ENCODE measurements at regions not wholly inside any gene's neighbourhood (a gene's known extent, or its start where the extent isn't known, plus 50 kb on each side); places are given as distances from the start of the nearest gene placed in this dataset.

DNA sequence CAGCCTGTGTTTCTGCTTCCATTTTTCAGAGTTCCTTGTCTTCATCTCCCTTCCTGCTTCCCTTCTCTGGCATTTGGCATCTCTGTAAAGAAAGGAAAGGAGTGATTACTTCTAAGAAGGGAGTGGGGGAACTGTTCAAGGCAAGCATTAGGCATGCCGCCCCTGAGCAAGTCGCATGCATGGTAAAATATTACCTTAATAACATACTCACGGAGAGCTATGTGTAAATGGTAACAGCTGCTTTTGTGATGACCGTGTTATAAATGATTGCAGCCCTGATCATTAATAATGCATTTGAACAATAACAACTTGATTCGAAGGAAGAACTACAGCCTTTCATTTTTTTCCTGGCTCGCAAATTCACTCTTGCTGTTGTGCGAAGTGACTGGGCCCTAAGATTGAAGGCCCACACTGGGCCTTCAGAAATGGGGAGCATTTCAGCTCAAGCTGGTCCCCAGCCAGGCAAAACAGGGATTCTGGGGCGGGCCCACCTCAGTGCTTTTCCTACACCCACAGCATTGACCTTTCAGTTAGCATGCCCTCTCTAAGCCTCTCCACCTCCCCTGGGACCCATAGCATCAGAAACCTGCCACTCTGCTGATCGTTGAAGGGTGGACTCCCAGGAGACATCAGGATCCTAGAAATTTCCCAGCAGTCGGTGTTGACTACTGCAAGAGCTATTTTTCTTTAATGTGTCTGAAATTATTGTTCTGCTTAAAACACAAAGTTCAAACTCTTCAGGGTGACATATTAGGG lies 263.0 kb upstream of the CADM1 start:
- Histone ChIP-seq H3K4me3 (ENCODE audit: low read depth, low read length) (no peak overlapping the region), H3K27me3 (ENCODE audit: control insufficient read depth, insufficient read depth, low read length) (peaks cover 8% of the 10 kb centered on the region), H3K9ac (ENCODE audit: low read depth, low read length) (no peak overlapping the region), H3K9me3 (ENCODE audit: control insufficient read depth, insufficient read depth, low read length) (no peaks in the 10 kb centered on the region), H3K4me1 (ENCODE audit: control insufficient read depth, insufficient read depth, low read length) (no peaks in the 10 kb centered on the region), H3K36me3 (ENCODE audit: control insufficient read depth, insufficient read depth, low read length) (no peaks in the 10 kb centered on the region)

DNA sequence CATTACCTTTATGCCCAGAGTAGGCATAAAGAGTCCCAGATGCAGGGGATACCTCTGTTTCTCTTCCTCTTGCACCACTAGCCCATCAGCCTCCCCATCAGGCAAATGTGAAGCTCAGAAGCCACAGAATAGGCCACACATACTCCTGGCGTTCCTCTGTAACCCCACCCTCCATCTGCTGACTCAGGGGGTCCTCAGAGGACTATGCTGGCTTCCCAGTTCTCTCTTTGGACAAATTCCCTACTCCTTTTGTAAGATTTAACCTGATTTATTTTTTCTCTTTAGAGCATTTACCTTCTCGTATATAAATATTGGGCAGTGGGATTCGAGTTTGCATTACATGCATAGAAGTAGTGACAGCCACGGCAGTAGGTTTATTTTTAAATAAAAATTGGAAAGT lies 262.3 kb upstream of the CADM1 start:
- no peak overlapping the region for H3K4me3 ChIP-seq (ENCODE audit: low read depth, low read length)
- H3K9me3 ChIP-seq (ENCODE audit: control insufficient read depth, insufficient read depth, low read length) = no peaks in the 10 kb centered on the region
- H3K27me3 ChIP-seq (ENCODE audit: control insufficient read depth, insufficient read depth, low read length) = peaks cover 14% of the 10 kb centered on the region
- no peak overlapping the region for H3K9ac ChIP-seq (ENCODE audit: low read depth, low read length)
- no peaks in the 10 kb centered on the region for H3K4me1 ChIP-seq (ENCODE audit: control insufficient read depth, insufficient read depth, low read length)
- H3K36me3 ChIP-seq (ENCODE audit: control insufficient read depth, insufficient read depth, low read length) = no peaks in the 10 kb centered on the region

DNA sequence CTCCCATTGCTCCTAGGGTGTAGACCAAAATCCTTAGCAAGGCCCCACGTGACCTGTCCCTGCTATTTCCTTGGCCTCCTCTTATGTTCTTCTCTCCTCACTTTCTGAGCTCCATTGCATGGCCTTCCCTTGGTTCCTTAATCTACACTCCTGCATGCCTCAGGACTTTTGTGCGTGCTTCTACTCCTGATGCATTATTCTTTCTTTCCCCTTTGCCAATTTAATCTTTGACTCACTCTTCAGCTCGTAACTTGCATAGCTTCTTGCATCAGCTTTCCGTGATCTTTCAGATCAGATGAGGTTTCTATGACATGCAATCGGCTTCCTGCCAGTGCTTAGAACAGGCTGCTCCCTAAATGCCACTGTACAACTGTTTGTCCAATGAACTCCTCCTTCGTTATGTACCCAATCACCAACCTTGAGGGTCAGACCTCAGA lies 261.6 kb upstream of the CADM1 start:
- Histone ChIP-seq H3K4me3 (ENCODE audit: low read depth, low read length) (no peak overlapping the region), H3K27me3 (ENCODE audit: control insufficient read depth, insufficient read depth, low read length) (peaks cover 22% of the 10 kb centered on the region), H3K9ac (ENCODE audit: low read depth, low read length) (no peak overlapping the region), H3K9me3 (ENCODE audit: control insufficient read depth, insufficient read depth, low read length) (no peaks in the 10 kb centered on the region), H3K36me3 (ENCODE audit: control insufficient read depth, insufficient read depth, low read length) (no peaks in the 10 kb centered on the region), H3K4me1 (ENCODE audit: control insufficient read depth, insufficient read depth, low read length) (no peaks in the 10 kb centered on the region)

DNA sequence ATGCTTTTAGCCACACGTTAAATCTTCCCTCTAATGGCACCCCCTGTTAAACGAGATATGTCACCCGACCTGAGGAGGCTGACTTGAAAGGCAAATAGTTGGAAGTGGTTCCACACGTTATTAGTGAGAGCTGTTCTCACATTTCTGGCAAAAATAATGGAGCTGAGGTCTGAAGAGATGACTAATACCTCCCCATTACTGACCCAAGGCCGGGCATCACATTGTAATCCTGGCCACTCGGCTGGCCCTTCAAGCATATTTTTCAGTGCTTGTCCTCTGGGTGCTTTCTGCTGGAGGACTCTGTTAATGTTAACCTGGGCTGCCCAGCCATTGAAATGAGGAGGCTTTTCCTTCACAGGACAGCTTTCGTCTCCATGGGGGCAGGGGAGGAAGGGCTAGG lies 260.0 kb upstream of the CADM1 start:
- H3K36me3 ChIP-seq (ENCODE audit: control insufficient read depth, insufficient read depth, low read length) = no peaks in the 10 kb centered on the region
- no peak overlapping the region for H3K4me3 ChIP-seq (ENCODE audit: low read depth, low read length)
- peaks cover 3% of the 10 kb centered on the region for H3K4me1 ChIP-seq (ENCODE audit: control insufficient read depth, insufficient read depth, low read length)
- H3K9me3 ChIP-seq (ENCODE audit: control insufficient read depth, insufficient read depth, low read length) = no peaks in the 10 kb centered on the region
- peaks cover 35% of the 10 kb centered on the region for H3K27me3 ChIP-seq (ENCODE audit: control insufficient read depth, insufficient read depth, low read length)
- no peak overlapping the region for H3K9ac ChIP-seq (ENCODE audit: low read depth, low read length)

- peaks cover 3% of the 10 kb centered on the region for H3K4me1 ChIP-seq (ENCODE audit: control insufficient read depth, insufficient read depth, low read length)
- peaks cover 52% of the 10 kb centered on the region for H3K27me3 ChIP-seq (ENCODE audit: control insufficient read depth, insufficient read depth, low read length)
- H3K9me3 ChIP-seq (ENCODE audit: control insufficient read depth, insufficient read depth, low read length) = no peaks in the 10 kb centered on the region
- H3K36me3 ChIP-seq (ENCODE audit: control insufficient read depth, insufficient read depth, low read length) = no peaks in the 10 kb centered on the region
- no peak overlapping the region for H3K4me3 ChIP-seq (ENCODE audit: low read depth, low read length)
- H3K9ac ChIP-seq (ENCODE audit: low read depth, low read length) = no peak overlapping the region
Measured at GRCh38 chr11:115761817-115762216, 257.6 kb upstream of the CADM1 start.

- Histone ChIP-seq H3K4me1 (ENCODE audit: control insufficient read depth, insufficient read depth, low read length) (peaks cover 3% of the 10 kb centered on the region), H3K27me3 (ENCODE audit: control insufficient read depth, insufficient read depth, low read length) (peaks cover 52% of the 10 kb centered on the region), H3K36me3 (ENCODE audit: control insufficient read depth, insufficient read depth, low read length) (no peaks in the 10 kb centered on the region), H3K4me3 (ENCODE audit: low read depth, low read length) (no peak overlapping the region), H3K9ac (ENCODE audit: low read depth, low read length) (no peak overlapping the region), H3K9me3 (ENCODE audit: control insufficient read depth, insufficient read depth, low read length) (no peaks in the 10 kb centered on the region)
Measured at GRCh38 chr11:115761348-115761747, 257.1 kb upstream of the CADM1 start.

DNA sequence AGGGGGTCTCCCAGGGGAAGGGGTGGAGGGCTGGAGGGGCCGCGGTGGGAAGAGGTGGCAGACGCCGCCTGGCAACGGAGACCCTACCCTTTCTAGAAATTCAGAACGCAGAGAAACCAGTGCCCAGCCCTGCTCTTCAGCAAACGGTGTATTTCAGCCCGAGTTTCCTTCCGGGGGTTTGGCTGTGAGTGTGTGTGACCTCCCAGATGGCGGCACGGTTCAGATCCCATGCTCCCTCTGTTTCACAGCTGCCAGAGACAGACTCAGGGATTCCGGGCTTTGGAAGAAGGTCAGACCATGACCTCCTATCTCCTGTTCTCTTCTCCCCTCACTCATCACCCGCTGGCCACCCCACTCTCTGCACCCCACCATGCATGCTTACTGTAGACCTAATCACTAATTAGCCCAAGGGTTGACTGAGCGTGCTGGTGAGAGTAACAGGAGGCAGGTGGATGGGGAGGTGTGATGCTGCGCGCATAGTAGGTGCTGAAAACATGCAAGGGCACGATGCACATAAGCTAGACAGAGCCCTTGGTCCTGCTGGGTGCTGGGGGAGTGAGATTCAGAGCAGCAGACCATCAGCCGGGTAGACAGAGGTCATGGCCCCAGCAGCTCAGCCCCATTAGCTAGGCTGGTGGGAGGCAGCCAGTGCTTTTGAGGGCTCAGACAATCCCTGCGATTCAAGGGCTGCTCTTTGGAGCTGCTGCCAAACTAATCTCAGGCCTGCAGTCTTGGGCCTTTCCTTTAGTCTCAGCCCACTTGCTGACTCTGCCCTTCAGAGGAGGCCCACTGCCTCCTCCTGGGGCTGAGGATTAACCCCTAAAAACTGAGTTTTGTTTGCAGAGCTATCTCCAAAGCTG lies 256.5 kb upstream of the CADM1 start:
- Histone ChIP-seq H3K36me3 (ENCODE audit: control insufficient read depth, insufficient read depth, low read length) (no peaks in the 10 kb centered on the region), H3K9ac (ENCODE audit: low read depth, low read length) (no peak overlapping the region), H3K27me3 (ENCODE audit: control insufficient read depth, insufficient read depth, low read length) (peaks cover 52% of the 10 kb centered on the region), H3K4me1 (ENCODE audit: control insufficient read depth, insufficient read depth, low read length) (peaks cover 3% of the 10 kb centered on the region), H3K9me3 (ENCODE audit: control insufficient read depth, insufficient read depth, low read length) (no peaks in the 10 kb centered on the region), H3K4me3 (ENCODE audit: low read depth, low read length) (peak overlapping the region; percentile 41)

GRCh38 chr11:115759622-115760460 lies 255.6 kb upstream of the CADM1 start:
- Histone ChIP-seq H3K4me1 (ENCODE audit: control insufficient read depth, insufficient read depth, low read length) (peaks cover 3% of the 10 kb centered on the region), H3K36me3 (ENCODE audit: control insufficient read depth, insufficient read depth, low read length) (no peaks in the 10 kb centered on the region), H3K27me3 (ENCODE audit: control insufficient read depth, insufficient read depth, low read length) (peaks cover 46% of the 10 kb centered on the region), H3K4me3 (ENCODE audit: low read depth, low read length) (peak overlapping the region; percentile 56), H3K9ac (ENCODE audit: low read depth, low read length) (peak overlapping the region; percentile 37), H3K9me3 (ENCODE audit: control insufficient read depth, insufficient read depth, low read length) (no peaks in the 10 kb centered on the region)

DNA sequence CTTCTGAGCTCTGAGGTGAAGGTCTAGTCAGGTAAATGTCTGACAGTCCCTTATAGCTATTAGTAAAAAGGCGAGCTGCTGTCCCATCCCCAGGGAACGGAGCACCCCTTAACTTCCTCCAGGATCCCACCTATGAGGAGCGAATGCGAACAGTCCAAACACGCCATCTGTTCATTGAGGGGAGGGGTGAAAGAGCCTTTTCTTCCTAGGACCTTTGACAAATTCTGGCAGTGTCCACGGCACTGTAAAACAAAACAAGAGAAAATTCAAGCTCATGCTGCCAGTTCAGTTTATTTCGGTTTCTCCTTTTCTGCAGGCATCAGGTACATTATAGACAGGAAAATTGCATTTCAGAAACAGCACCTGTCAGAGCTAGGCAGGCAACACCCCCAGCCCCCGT lies 253.8 kb upstream of the CADM1 start:
- Histone ChIP-seq H3K9ac (ENCODE audit: low read depth, low read length) (no peak overlapping the region), H3K36me3 (ENCODE audit: control insufficient read depth, insufficient read depth, low read length) (no peaks in the 10 kb centered on the region), H3K4me3 (ENCODE audit: low read depth, low read length) (no peak overlapping the region), H3K4me1 (ENCODE audit: control insufficient read depth, insufficient read depth, low read length) (peaks cover 3% of the 10 kb centered on the region), H3K27me3 (ENCODE audit: control insufficient read depth, insufficient read depth, low read length) (peaks cover 50% of the 10 kb centered on the region), H3K9me3 (ENCODE audit: control insufficient read depth, insufficient read depth, low read length) (no peaks in the 10 kb centered on the region)

GRCh38 chr11:115751243-115752015 lies 247.2 kb upstream of the CADM1 start:
- no peak overlapping the region for H3K9ac ChIP-seq (ENCODE audit: low read depth, low read length)
- peaks cover 15% of the 10 kb centered on the region for H3K27me3 ChIP-seq (ENCODE audit: control insufficient read depth, insufficient read depth, low read length)
- no peak overlapping the region for H3K4me3 ChIP-seq (ENCODE audit: low read depth, low read length)

More at GRCh38 chr11:115751243-115752015, 247.2 kb upstream of the CADM1 start:
- H3K36me3 ChIP-seq (ENCODE audit: control insufficient read depth, insufficient read depth, low read length) = no peaks in the 10 kb centered on the region
- H3K9me3 ChIP-seq (ENCODE audit: control insufficient read depth, insufficient read depth, low read length) = no peaks in the 10 kb centered on the region
- H3K4me1 ChIP-seq (ENCODE audit: control insufficient read depth, insufficient read depth, low read length) = no peaks in the 10 kb centered on the region
